Astrocyte of the cerebellum (primary cell): ENCODE measurements at regions not wholly inside any gene's neighbourhood (a gene's known extent, or its start where the extent isn't known, plus 50 kb on each side); places are given as distances from the start of the nearest gene placed in this dataset.

Experiments
- DNase-seq: peaks from one replicate; pipeline ENCODE4 v3.0.0-alpha.2; 2011; ENCODE audit warnings: low read depth
- H3K4me3 ChIP-seq: 2 replicates; pipeline ENCODE4 v1.5.1; 2011; ENCODE audit warnings: mild to moderate bottlenecking, low read depth, low read length, moderate library complexity
- CTCF ChIP-seq: IDR thresholded peaks from 2 replicates; pipeline ENCODE4 v1.5.1; 2012; ENCODE audit warnings: low read length, low read depth, moderate library complexity, mild to moderate bottlenecking; ENCODE audit errors: missing control alignments
- in situ Hi-C: cut with HindIII; loops from 2 replicates; pipeline ENCODE4 v1.10.0; 2017; ENCODE audit warnings: low sequenced_read_pairs

- in situ Hi-C loops, result no loop called here
- no peak for TF ChIP-seq CTCF
- DNase-seq, result peak; percentile 8
- no peak overlapping the region for H3K4me3 ChIP-seq
Measured at GRCh38 chr6:142542704-142543233, 241.0 kb downstream of the ADGRG6 start.

DNA sequence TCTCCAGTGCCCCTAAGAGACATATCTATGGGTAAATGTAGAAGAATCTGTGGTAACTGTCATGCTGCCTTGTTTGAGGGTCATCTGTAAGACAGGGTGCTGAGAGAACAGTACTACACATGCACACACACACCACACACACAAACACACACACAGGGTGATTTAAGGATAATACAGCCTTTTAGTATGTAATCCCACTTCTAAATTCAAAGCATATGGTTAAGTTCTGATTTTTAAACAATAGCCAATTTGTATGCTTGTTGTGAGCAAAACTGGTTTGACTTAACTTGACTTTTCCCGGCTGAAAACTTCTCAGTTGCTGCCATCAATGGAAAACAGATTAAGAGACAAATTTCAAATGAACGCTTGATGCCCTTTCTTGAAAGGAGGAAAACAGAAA is 241.8 kb downstream of the ADGRG6 start:
- in situ Hi-C loops, result no loop called here
- no peak overlapping the region for H3K4me3 ChIP-seq
- DNase-seq, result no peak
- no peak for TF ChIP-seq CTCF

- TF ChIP-seq CTCF, result no peak
- in situ Hi-C loops, result no loop called here
- DNase-seq, result no peak
- H3K4me3 ChIP-seq, result no peak overlapping the region
Measured at GRCh38 chr6:142544199-142544838, 242.5 kb downstream of the ADGRG6 start.

DNA sequence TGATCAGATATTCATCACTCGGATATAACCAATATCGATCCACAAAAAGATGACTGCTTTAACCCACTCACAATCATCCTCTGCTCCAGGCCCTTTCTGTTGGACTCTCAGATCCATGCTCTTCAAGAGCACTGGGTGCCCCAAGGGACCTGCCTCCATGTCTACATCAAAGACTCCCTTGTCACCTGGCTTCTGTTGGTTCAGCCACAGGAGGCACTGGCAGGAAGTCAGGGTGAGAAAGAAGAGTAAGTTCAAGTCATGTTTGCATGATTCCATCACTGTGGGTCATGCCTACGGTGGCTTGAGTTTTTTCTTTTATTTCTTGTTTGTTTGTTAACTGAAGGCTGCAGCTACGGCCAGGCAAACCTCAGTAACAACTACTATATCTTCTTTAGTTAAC is 243.3 kb downstream of the ADGRG6 start:
- no peak for DNase-seq
- in situ Hi-C loops, result no loop called here
- no peak for TF ChIP-seq CTCF

DNA sequence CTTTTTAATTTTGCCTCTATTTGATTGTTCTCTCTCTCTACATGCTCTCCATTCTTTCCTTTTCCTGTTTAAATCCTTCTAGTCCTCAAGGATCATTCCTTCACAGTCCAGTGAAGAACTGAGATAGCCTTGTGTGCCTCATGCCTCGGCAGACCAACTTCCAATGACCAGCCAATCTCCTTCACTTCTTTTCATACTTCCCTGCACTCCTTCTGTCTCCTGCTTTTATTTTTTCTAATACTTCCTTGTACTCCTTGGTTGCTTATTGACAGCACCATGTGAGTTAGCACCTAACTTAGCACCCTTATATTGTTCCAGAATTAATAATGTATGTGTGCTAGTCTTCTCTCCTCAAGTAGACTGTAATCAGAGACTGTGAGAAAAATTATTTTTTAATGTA is 246.8 kb downstream of the ADGRG6 start:
- DNase-seq, result no peak
- in situ Hi-C loops, result no loop called here
- no peak overlapping the region for H3K4me3 ChIP-seq
- no peak for TF ChIP-seq CTCF

More for the DNA sequence above, 243.3 kb downstream of the ADGRG6 start:
- no peak overlapping the region for H3K4me3 ChIP-seq

DNA sequence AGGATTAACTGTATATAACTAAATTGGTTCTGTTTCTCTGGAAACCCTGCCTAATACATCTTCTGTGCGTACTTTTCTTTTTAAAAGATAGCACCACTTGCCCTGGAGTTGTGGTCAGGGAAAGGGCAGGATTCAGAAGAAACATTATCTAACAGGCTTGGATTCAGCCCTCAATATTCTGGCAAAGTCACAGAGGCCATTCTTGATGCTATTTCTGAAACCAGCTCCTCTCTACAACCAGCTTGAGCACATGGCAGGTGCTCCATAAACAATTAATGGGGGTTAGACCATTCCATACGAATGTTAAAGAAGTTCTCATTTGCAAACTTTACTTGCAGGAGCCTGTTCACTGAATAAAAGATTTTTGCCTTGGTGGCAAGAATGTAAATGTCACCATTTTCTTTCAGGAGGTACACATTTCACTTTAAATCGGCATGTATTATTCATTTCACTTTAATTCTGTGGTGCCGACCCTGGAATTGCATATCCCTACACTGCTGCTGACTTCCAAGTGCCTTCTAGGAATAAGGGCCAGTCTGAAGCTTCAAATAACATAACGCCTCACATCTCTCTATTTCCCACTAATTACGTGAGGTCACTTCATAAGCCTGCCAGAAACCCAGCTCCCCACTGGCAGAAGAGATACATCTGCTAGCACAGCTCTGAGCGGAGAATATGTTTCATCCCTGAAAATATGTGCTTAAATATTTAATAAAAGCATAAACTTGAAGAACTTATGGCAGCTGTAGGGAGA is 248.7 kb downstream of the ADGRG6 start:
- no peak for TF ChIP-seq CTCF
- in situ Hi-C loops, result no loop called here
- DNase-seq, result no peak
- H3K4me3 ChIP-seq, result no peak overlapping the region
